SK-N-SH (cell line): ENCODE measurements at regions not wholly inside any gene's neighbourhood (a gene's known extent, or its start where the extent isn't known, plus 50 kb on each side); places are given as distances from the start of the nearest gene placed in this dataset.
"Not testable (repeated sequence)": the region's sequence is repeated elsewhere in the genome, so short reads cannot be mapped to it uniquely, and the experiment has no call there.

Source experiments
- CTCF ChIA-PET: fragments of 300-600, 350-600 bp; formaldehyde crosslinking; extraction: SDS; loops from one replicate; lab custom pipeline; 2021; lab: Yijun Ruan, JAX
- POLR2A ChIA-PET: fragments of 350-600 bp; sonication (Branson Sonifier 250); formaldehyde crosslinking; extraction: SDS; loops from one replicate; lab custom pipeline; 2020; ENCODE audit warnings: antibody characterized with exemption, inconsistent platforms; lab: Yijun Ruan, JAX
- DNase-seq: peaks from one replicate; pipeline ENCODE4 v3.0.0; 2012
- H2AFZ ChIP-seq: fragments of 200-600 bp; sonication (generic); 2 replicates; pipeline ENCODE4 v1.8.1; 2016; ENCODE audit warnings: antibody characterized with exemption, mild to moderate bottlenecking, low read depth
- H3F3A ChIP-seq: fragments of 200-600 bp; sonication (generic); replicated peaks from 2 replicates; pipeline ENCODE3; 2016; ENCODE audit warnings: antibody characterized with exemption, mild to moderate bottlenecking; ENCODE audit not compliant: insufficient read depth
- H3K27ac ChIP-seq, 2 experiments: fragments of 200-500 bp in 1 of 2; fragments of 200-600 bp in 1 of 2; sonication (Bioruptor generic) in 1 of 2; sonication (generic), shearing (Covaris generic) in 1 of 2; 2 replicates each; pipeline versions ENCODE4 v1.5.1 to v1.6.1; 2014 to 2016; ENCODE audit warnings: low read depth in 2 of 2, inconsistent platforms in 1 of 2, low read length in 1 of 2, mild to moderate bottlenecking in 1 of 2, mixed read lengths in 1 of 2
- H3K27me3 ChIP-seq: fragments of 200-600 bp; sonication (generic), shearing (Covaris generic); 2 replicates; pipeline ENCODE4 v1.6.1; 2016; ENCODE audit warnings: mixed run types; ENCODE audit not compliant: insufficient read depth
- H3K36me3 ChIP-seq, 2 experiments: fragments of 200-500 bp in 1 of 2; fragments of 200-600 bp in 1 of 2; sonication (Bioruptor generic) in 1 of 2; sonication (generic) in 1 of 2; replicated peaks in 1 of 2; 2 replicates each; pipeline versions ENCODE3 to v1.5.1; 2014 to 2016; ENCODE audit warnings: low read length in 1 of 2, mild to moderate bottlenecking in 1 of 2; ENCODE audit not compliant: insufficient read depth in 2 of 2, control insufficient read depth in 1 of 2
- H3K4me1 ChIP-seq, 2 experiments: fragments of 200-500 bp in 1 of 2; fragments of 200-600 bp in 1 of 2; sonication (Bioruptor generic) in 1 of 2; sonication (generic), shearing (Covaris generic) in 1 of 2; 2 replicates each; pipeline versions ENCODE4 v1.5.1 to v1.6.1; 2014 to 2016; ENCODE audit warnings: low read depth in 1 of 2, low read length in 1 of 2, mixed run types in 1 of 2; ENCODE audit not compliant: insufficient read depth in 2 of 2, control insufficient read depth in 1 of 2
- H3K4me2 ChIP-seq: fragments of 200-600 bp; sonication (generic), shearing (Covaris generic); 2 replicates; pipeline ENCODE4 v1.6.1; 2017; ENCODE audit warnings: mixed run types
- H3K4me3 ChIP-seq, 2 experiments: fragments of 200-500 bp in 1 of 2; fragments of 200-600 bp in 1 of 2; sonication (Bioruptor generic) in 1 of 2; sonication (generic), shearing (Covaris generic) in 1 of 2; 2 replicates each; pipeline versions ENCODE4 v1.5.1 to v1.8.1; 2014 to 2016; ENCODE audit warnings: low read depth in 2 of 2, inconsistent platforms in 1 of 2, low read length in 1 of 2, mild to moderate bottlenecking in 1 of 2, mixed read lengths in 1 of 2, moderate library complexity in 1 of 2
- H3K79me2 ChIP-seq: fragments of 200-600 bp; sonication (generic); 2 replicates; pipeline ENCODE4 v1.8.1; 2017; ENCODE audit warnings: mild to moderate bottlenecking; ENCODE audit not compliant: insufficient read depth
- H3K9ac ChIP-seq: fragments of 200-600 bp; sonication (generic); 2 replicates; pipeline ENCODE4 v1.6.1; 2017; ENCODE audit warnings: mixed run types
- H3K9me2 ChIP-seq: fragments of 200-600 bp; sonication (generic); 2 replicates; pipeline ENCODE4 v1.6.1; 2017; ENCODE audit warnings: mixed run types
- H3K9me3 ChIP-seq: fragments of 200-600 bp; sonication (generic); 2 replicates; pipeline ENCODE4 v1.6.1; 2017; ENCODE audit warnings: mixed run types, mild to moderate bottlenecking, moderate library complexity
- H4K20me1 ChIP-seq: fragments of 200-600 bp; sonication (generic); 2 replicates; pipeline ENCODE4 v1.6.1; 2017; ENCODE audit warnings: mild to moderate bottlenecking, mixed run types; ENCODE audit not compliant: insufficient read depth
- EP300 ChIP-seq, 2 experiments: IDR thresholded peaks; 2 replicates each; pipeline versions ENCODE4 v1.4.0 to v1.6.1; 2012; ENCODE audit warnings: borderline replicate concordance in 1 of 2, low read depth in 1 of 2, low read length in 1 of 2
- EZH2phosphoT487 ChIP-seq: fragments of 200-600 bp; sonication (generic); IDR thresholded peaks from 2 replicates; pipeline ENCODE4 v1.6.1; 2017; ENCODE audit warnings: low read depth, mixed run types, mild to moderate bottlenecking, antibody characterized with exemption, moderate library complexity, borderline replicate concordance
- FOSL2 ChIP-seq: IDR thresholded peaks from 2 replicates; pipeline ENCODE4 v1.4.0; 2012; ENCODE audit warnings: low read depth, mild to moderate bottlenecking, moderate library complexity, borderline replicate concordance
- GABPA ChIP-seq: IDR thresholded peaks from 2 replicates; pipeline ENCODE4 v1.4.0; 2012; ENCODE audit warnings: low read depth, mild to moderate bottlenecking
- GATA2 ChIP-seq: sonication (generic); formaldehyde crosslinking; IDR thresholded peaks from 2 replicates; pipeline ENCODE4 v1.5.0; 2020; ENCODE audit warnings: mild to moderate bottlenecking, missing genetic modification reagents
- IRF3 ChIP-seq: fragments of 150-350 bp; IDR thresholded peaks from 2 replicates; pipeline ENCODE4 v1.6.1; 2016; ENCODE audit warnings: mild to moderate bottlenecking, low read depth, low read length
- MEF2A ChIP-seq: IDR thresholded peaks from 2 replicates; pipeline ENCODE4 v1.4.0; 2012; ENCODE audit warnings: low read depth, borderline replicate concordance
- MXI1 ChIP-seq: IDR thresholded peaks from 2 replicates; pipeline ENCODE4 v1.6.1; 2012; ENCODE audit warnings: mild to moderate bottlenecking, low read depth, low read length, improper control_type of control experiment
- NFIC ChIP-seq: IDR thresholded peaks from 2 replicates; pipeline ENCODE4 v1.4.0; 2012; ENCODE audit warnings: borderline replicate concordance
- POLR2AphosphoS5 ChIP-seq: IDR thresholded peaks from 2 replicates; pipeline ENCODE4 v1.6.1; 2012; ENCODE audit warnings: low read depth, low read length
- RCOR1 ChIP-seq: fragments of 150-350 bp; IDR thresholded peaks from 2 replicates; pipeline ENCODE4 v1.6.1; 2017; ENCODE audit warnings: antibody characterized with exemption, low read length
- REST ChIP-seq: IDR thresholded peaks from 2 replicates; pipeline ENCODE4 v1.6.1; 2012; ENCODE audit warnings: mild to moderate bottlenecking, low read depth, low read length, moderate library complexity
- RFX5 ChIP-seq: IDR thresholded peaks from 2 replicates; pipeline ENCODE4 v1.6.1; 2012; ENCODE audit warnings: mild to moderate bottlenecking, improper control_type of control experiment, low read length
- RXRA ChIP-seq: IDR thresholded peaks from 2 replicates; pipeline ENCODE4 v1.4.0; 2012; ENCODE audit warnings: low read depth, mild to moderate bottlenecking, borderline replicate concordance
- SIN3A ChIP-seq: IDR thresholded peaks from 2 replicates; pipeline ENCODE4 v1.6.1; 2012; ENCODE audit warnings: low read depth, mild to moderate bottlenecking, low read length, moderate library complexity, borderline replicate concordance
- TAF1 ChIP-seq: IDR thresholded peaks from 2 replicates; pipeline ENCODE4 v1.6.1; 2012; ENCODE audit warnings: low read depth, mild to moderate bottlenecking, low read length, moderate library complexity, borderline replicate concordance
- TCF12 ChIP-seq: IDR thresholded peaks from 2 replicates; pipeline ENCODE4 v1.4.0; 2012
- USF1 ChIP-seq: IDR thresholded peaks from 2 replicates; pipeline ENCODE4 v1.4.0; 2012; ENCODE audit warnings: low read depth, borderline replicate concordance
- WGBS: methylation state at CpG from one replicate; pipeline ENCODE4 v1.1.6; 2017; ENCODE audit warnings: low lambda C conversion rate; 5-methylcytosine and 5-hydroxymethylcytosine counted together

- no peaks in the 10 kb centered on the region for H3K36me3 ChIP-seq
- POLR2A ChIA-PET, result no interaction called here
- H3K9me2 ChIP-seq, result no peaks in the 10 kb centered on the region
- H3K79me2 ChIP-seq, result no peaks in the 10 kb centered on the region
- CTCF ChIA-PET, result no interaction called here
- no peak overlapping the region for H2AFZ ChIP-seq
- no peaks in the 10 kb centered on the region for H3K27me3 ChIP-seq
- H3K4me3 ChIP-seq, result no peak overlapping the region
- no peak overlapping the region for H3K9ac ChIP-seq
- DNase-seq, result no peak
- H4K20me1 ChIP-seq, result no peaks in the 10 kb centered on the region
- H3K4me1 ChIP-seq, result no peaks in the 10 kb centered on the region; a peak in 1 of 4 replicates
- WGBS, result 63% methylated on average over 3 of the region's 3 CpGs
- TF ChIP-seq SIN3A, result no peak
- no peak for TF ChIP-seq EP300 (IDR thresholded peaks at IDR 0.05; ENCODE audit: borderline replicate concordance in 1 of 2, low read depth in 1 of 2, low read length in 1 of 2)
- TF ChIP-seq RXRA, result no peak
- TF ChIP-seq TAF1, result no peak
- no peak for TF ChIP-seq RCOR1
- no peak for TF ChIP-seq MEF2A
- TF ChIP-seq FOSL2, result no peak
- TF ChIP-seq, all 33 proteins: peak for 0
- Histone ChIP-seq H3F3A (no peaks in the 10 kb centered on the region), H3K27ac (no peak overlapping the region), H3K4me2 (no peak overlapping the region), H3K9me3 (no peaks in the 10 kb centered on the region)
These were observed 57.8 kb upstream of the FIBIN start for GRCh38 chr11:26936109-26936508.

- no peaks in the 10 kb centered on the region for H3K9me2 ChIP-seq
- no peaks in the 10 kb centered on the region for H4K20me1 ChIP-seq
- no peaks in the 10 kb centered on the region for H3K36me3 ChIP-seq
- no peaks in the 10 kb centered on the region for H3K9me3 ChIP-seq
- H3K27me3 ChIP-seq, result no peaks in the 10 kb centered on the region
- no peaks in the 10 kb centered on the region for H3K79me2 ChIP-seq
- no peak overlapping the region for H3K4me2 ChIP-seq
- no peak overlapping the region for H3K9ac ChIP-seq
- no peaks in the 10 kb centered on the region for H3F3A ChIP-seq
- H3K27ac ChIP-seq, result no peak overlapping the region
- no peak overlapping the region for H2AFZ ChIP-seq
- no peaks in the 10 kb centered on the region for H3K4me1 ChIP-seq
- CTCF ChIA-PET, result no interaction called here
- POLR2A ChIA-PET, result no interaction called here
- no peak for DNase-seq
- no peak overlapping the region for H3K4me3 ChIP-seq
- TF ChIP-seq TCF12, result no peak
- no peak for TF ChIP-seq USF1
- no peak for TF ChIP-seq NFIC
- TF ChIP-seq REST, result no peak
- no peak for TF ChIP-seq RXRA
- TF ChIP-seq POLR2AphosphoS5, result no peak
- no peak for TF ChIP-seq RFX5
- no peak for TF ChIP-seq SIN3A
- no peak for TF ChIP-seq FOSL2
- TF ChIP-seq GABPA, result no peak
- TF ChIP-seq IRF3, result no peak
- no peak for TF ChIP-seq GATA2
- TF ChIP-seq MXI1, result no peak
- TF ChIP-seq EZH2phosphoT487, result no peak
- TF ChIP-seq MEF2A, result no peak
- TF ChIP-seq, all 33 proteins: peak for 0
These were observed 56.5 kb upstream of the FIBIN start for GRCh38 chr11:26937386-26937785.

GRCh38 chr11:26940501-26940900 is 53.4 kb upstream of the FIBIN start:
- WGBS, result 86% methylated on average over 2 of the region's 2 CpGs
- H3K4me2 ChIP-seq, H3K79me2 ChIP-seq, H3K9ac ChIP-seq, H3K36me3 ChIP-seq, H3K9me3 ChIP-seq, H3K27me3 ChIP-seq, H3K4me3 ChIP-seq, DNase-seq, H4K20me1 ChIP-seq, POLR2A ChIA-PET, H3F3A ChIP-seq, H3K9me2 ChIP-seq, H3K27ac ChIP-seq, H2AFZ ChIP-seq: not testable (repeated sequence)
- CTCF ChIA-PET, result interaction anchor here (1.5 kb wide), 1 partner anchor 218 kb away, joined by 5 read pairs; no protein-coding TSS in a partner anchor
- H3K4me1 ChIP-seq, result peaks cover 4 to 10% of the 10 kb centered on the region in 2 experiments; a peak in 3 of 4 replicates
